GM21528 (cell line): ENCODE measurements at regions not wholly inside any gene's neighbourhood (a gene's known extent, or its start where the extent isn't known, plus 50 kb on each side); places are given as distances from the start of the nearest gene placed in this dataset.
"Not testable (repeated sequence)": the region's sequence is repeated elsewhere in the genome, so short reads cannot be mapped to it uniquely, and the experiment has no call there.

Experiments used
- ATAC-seq: cut with Tn5 transposase; IDR thresholded peaks from one replicate; pipeline ENCODE4 v1.9.1; 2021; ENCODE audit warnings: mild to moderate bottlenecking, moderate library complexity; ENCODE audit not compliant: unreplicated experiment, low FRiP score

GRCh38 chr14:55766071-55766470 is 186.1 kb downstream of the KTN1 start:
- no peak for ATAC-seq

GRCh38 chr14:55767286-55767685 is 187.3 kb downstream of the KTN1 start:
- ATAC-seq = no peak

GRCh38 chr14:55769877-55770276 is 189.9 kb downstream of the KTN1 start:
- no peak for ATAC-seq

GRCh38 chr14:55771242-55771981 is 191.4 kb downstream of the KTN1 start:
- ATAC-seq = no peak

- ATAC-seq = no peak
Observed at GRCh38 chr14:55772486-55772885, 192.5 kb downstream of the KTN1 start.

- ATAC-seq = no peak
Observed at GRCh38 chr14:55773312-55773711, 193.3 kb downstream of the KTN1 start.

GRCh38 chr14:55773984-55774545 is 194.1 kb downstream of the KTN1 start:
- no peak for ATAC-seq

GRCh38 chr14:55777877-55778276 is 197.9 kb downstream of the KTN1 start:
- ATAC-seq = no peak

- no peak for ATAC-seq
Observed at GRCh38 chr14:55780156-55780946, 200.3 kb downstream of the KTN1 start.

GRCh38 chr14:55781046-55781445 is 201.0 kb downstream of the KTN1 start:
- no peak for ATAC-seq

GRCh38 chr14:55782166-55782565 is 202.2 kb downstream of the KTN1 start:
- ATAC-seq = no peak

GRCh38 chr14:55789406-55789805 is 209.4 kb downstream of the KTN1 start:
- no peak for ATAC-seq

- ATAC-seq = no peak
Observed at GRCh38 chr14:55794655-55795595, 214.9 kb downstream of the KTN1 start.

GRCh38 chr14:55796513-55796912 is 216.5 kb downstream of the KTN1 start:
- ATAC-seq = not testable (repeated sequence)

- ATAC-seq = no peak
Observed at GRCh38 chr14:55798406-55798805, 218.4 kb downstream of the KTN1 start.

GRCh38 chr14:55799508-55800095 is 219.6 kb downstream of the KTN1 start:
- no peak for ATAC-seq

- ATAC-seq = no peak
Observed at GRCh38 chr14:55800156-55800785, 220.3 kb downstream of the KTN1 start.

GRCh38 chr14:55801121-55801520 is 221.1 kb downstream of the KTN1 start:
- no peak for ATAC-seq

- no peak for ATAC-seq
Observed at GRCh38 chr14:55802986-55803872, 223.2 kb downstream of the KTN1 start.
